HepG2 (cell line): ENCODE measurements at regions not wholly inside any gene's neighbourhood (a gene's known extent, or its start where the extent isn't known, plus 50 kb on each side); places are given as distances from the start of the nearest gene placed in this dataset.

Experiments used
- BORCS8-MEF2B ChIP-seq: sonication (generic); formaldehyde crosslinking; IDR thresholded peaks from 2 replicates; pipeline ENCODE4 v1.8.0; 2022; ENCODE audit warnings: mild to moderate bottlenecking, missing genetic modification reagents
- NCOA2 ChIP-seq: sonication (generic); formaldehyde crosslinking; IDR thresholded peaks from 2 replicates; pipeline ENCODE4 v1.8.0; 2022; ENCODE audit warnings: inconsistent platforms
- POLR2AphosphoS5 ChIP-seq: IDR thresholded peaks from 2 replicates; pipeline ENCODE4 v1.6.1; 2012; ENCODE audit warnings: low read depth, low read length
- ZNF546 ChIP-seq: sonication (generic); formaldehyde crosslinking; conservative IDR thresholded peaks from 2 replicates; pipeline ENCODE4 v1.8.1; 2023; ENCODE audit warnings: mild to moderate bottlenecking, missing genetic modification reagents
- TF ChIP-seq, protein P1 (sequence below): sonication (generic); formaldehyde crosslinking; IDR thresholded peaks from 2 replicates; pipeline ENCODE4 v1.4.0; 2020; ENCODE audit warnings: missing genetic modification reagents
- TF ChIP-seq, protein P2 (sequence below): sonication (generic); formaldehyde crosslinking; IDR thresholded peaks from 2 replicates; pipeline ENCODE4 v1.4.0; 2020; ENCODE audit warnings: mild to moderate bottlenecking, missing genetic modification reagents
- TF ChIP-seq, protein P3 (sequence below): sonication (generic); formaldehyde crosslinking; IDR thresholded peaks from 2 replicates; pipeline ENCODE4 v1.8.0; 2022; ENCODE audit warnings: missing genetic modification reagents, low read depth, mild to moderate bottlenecking, borderline replicate concordance

DNA sequence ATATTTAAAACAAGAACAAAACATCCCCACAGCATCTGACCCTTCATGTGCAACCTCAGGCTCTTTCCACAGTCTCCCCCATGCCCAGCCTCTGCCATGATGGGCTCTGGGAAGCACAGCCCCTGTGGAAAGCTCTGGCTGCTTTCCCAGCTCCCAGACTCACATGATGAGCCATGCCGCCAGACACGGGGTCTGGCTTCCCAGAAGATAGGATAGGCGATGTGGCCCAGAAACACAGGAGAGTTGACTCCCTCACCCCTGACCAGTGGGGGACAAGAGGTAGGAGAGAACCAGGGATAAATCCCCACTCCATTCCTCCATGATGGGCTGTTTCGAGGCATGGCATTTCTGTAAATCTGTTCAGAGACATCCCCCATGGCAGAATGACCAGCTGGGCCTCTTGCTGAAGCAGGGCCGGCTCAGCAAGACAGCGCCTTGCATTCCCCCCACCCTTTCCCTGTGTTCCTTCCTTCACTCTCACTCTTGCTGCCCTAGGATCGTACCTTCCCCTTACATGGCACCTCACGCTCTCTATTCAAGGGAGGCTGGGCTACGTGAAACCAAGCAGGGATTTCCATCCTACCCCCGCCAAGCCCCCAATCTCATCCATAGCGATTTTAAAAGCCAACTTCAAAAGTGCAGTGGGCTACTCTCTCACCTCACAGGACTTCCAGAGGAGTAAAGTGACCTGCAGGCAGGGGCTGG is 192.4 kb downstream of the ABHD5 start (continued):
- TF ChIP-seq, protein P1, sequence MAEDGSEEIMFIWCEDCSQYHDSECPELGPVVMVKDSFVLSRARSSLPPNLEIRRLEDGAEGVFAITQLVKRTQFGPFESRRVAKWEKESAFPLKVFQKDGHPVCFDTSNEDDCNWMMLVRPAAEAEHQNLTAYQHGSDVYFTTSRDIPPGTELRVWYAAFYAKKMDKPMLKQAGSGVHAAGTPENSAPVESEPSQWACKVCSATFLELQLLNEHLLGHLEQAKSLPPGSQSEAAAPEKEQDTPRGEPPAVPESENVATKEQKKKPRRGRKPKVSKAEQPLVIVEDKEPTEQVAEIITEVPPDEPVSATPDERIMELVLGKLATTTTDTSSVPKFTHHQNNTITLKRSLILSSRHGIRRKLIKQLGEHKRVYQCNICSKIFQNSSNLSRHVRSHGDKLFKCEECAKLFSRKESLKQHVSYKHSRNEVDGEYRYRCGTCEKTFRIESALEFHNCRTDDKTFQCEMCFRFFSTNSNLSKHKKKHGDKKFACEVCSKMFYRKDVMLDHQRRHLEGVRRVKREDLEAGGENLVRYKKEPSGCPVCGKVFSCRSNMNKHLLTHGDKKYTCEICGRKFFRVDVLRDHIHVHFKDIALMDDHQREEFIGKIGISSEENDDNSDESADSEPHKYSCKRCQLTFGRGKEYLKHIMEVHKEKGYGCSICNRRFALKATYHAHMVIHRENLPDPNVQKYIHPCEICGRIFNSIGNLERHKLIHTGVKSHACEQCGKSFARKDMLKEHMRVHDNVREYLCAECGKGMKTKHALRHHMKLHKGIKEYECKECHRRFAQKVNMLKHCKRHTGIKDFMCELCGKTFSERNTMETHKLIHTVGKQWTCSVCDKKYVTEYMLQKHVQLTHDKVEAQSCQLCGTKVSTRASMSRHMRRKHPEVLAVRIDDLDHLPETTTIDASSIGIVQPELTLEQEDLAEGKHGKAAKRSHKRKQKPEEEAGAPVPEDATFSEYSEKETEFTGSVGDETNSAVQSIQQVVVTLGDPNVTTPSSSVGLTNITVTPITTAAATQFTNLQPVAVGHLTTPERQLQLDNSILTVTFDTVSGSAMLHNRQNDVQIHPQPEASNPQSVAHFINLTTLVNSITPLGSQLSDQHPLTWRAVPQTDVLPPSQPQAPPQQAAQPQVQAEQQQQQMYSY (CRISPR knock-in tag), result no peak
- TF ChIP-seq POLR2AphosphoS5, result no peak
- TF ChIP-seq, protein P2, sequence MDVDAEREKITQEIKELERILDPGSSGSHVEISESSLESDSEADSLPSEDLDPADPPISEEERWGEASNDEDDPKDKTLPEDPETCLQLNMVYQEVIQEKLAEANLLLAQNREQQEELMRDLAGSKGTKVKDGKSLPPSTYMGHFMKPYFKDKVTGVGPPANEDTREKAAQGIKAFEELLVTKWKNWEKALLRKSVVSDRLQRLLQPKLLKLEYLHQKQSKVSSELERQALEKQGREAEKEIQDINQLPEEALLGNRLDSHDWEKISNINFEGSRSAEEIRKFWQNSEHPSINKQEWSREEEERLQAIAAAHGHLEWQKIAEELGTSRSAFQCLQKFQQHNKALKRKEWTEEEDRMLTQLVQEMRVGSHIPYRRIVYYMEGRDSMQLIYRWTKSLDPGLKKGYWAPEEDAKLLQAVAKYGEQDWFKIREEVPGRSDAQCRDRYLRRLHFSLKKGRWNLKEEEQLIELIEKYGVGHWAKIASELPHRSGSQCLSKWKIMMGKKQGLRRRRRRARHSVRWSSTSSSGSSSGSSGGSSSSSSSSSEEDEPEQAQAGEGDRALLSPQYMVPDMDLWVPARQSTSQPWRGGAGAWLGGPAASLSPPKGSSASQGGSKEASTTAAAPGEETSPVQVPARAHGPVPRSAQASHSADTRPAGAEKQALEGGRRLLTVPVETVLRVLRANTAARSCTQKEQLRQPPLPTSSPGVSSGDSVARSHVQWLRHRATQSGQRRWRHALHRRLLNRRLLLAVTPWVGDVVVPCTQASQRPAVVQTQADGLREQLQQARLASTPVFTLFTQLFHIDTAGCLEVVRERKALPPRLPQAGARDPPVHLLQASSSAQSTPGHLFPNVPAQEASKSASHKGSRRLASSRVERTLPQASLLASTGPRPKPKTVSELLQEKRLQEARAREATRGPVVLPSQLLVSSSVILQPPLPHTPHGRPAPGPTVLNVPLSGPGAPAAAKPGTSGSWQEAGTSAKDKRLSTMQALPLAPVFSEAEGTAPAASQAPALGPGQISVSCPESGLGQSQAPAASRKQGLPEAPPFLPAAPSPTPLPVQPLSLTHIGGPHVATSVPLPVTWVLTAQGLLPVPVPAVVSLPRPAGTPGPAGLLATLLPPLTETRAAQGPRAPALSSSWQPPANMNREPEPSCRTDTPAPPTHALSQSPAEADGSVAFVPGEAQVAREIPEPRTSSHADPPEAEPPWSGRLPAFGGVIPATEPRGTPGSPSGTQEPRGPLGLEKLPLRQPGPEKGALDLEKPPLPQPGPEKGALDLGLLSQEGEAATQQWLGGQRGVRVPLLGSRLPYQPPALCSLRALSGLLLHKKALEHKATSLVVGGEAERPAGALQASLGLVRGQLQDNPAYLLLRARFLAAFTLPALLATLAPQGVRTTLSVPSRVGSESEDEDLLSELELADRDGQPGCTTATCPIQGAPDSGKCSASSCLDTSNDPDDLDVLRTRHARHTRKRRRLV, result no peak
- no peak for TF ChIP-seq ZNF546
- TF ChIP-seq, protein P3, sequence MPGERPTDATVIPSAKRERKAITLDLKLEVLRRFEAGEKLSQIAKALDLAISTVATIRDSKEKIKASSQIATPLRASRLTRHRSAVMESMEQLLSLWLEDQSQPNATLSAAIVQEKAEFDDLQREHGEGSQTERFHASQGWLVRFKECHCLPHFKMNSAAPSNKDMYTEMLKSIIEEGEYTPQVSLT (CRISPR knock-in tag), result no peak
- TF ChIP-seq NCOA2 (CRISPR knock-in tag), result no peak
- no peak for TF ChIP-seq BORCS8-MEF2B
